Activated CD4-positive, alpha-beta memory T cell treated with anti-CD3 and anti-CD28 coated beads for 36 hours (primary cell): ENCODE measurements at regions not wholly inside any gene's neighbourhood (a gene's known extent, or its start where the extent isn't known, plus 50 kb on each side); places are given as distances from the start of the nearest gene placed in this dataset.

Source experiments
- CTCF ChIA-PET: fragments of 350-600 bp; sonication (Branson Sonifier 250); formaldehyde crosslinking; loops from one replicate; lab custom pipeline; 2021; ENCODE audit warnings: antibody characterized with exemption, inconsistent platforms; lab: Charles Lee
- POLR2A ChIA-PET: fragments of 350-600 bp; sonication (Branson Sonifier 250); formaldehyde crosslinking; loops from one replicate; lab custom pipeline; 2021; ENCODE audit warnings: antibody characterized with exemption; lab: Charles Lee
- DNase-seq: peaks from one replicate; pipeline ENCODE4 v3.0.0-alpha.2; 2020
- H3K27ac Mint-ChIP-seq: one replicate; pipeline ENCODE4 v1.8.0; 2021; ENCODE audit warnings: mixed read lengths
- H3K27me3 Mint-ChIP-seq: one replicate; pipeline ENCODE4 v1.8.0; 2021; ENCODE audit warnings: mixed read lengths
- H3K36me3 Mint-ChIP-seq: one replicate; pipeline ENCODE4 v1.8.0; 2021; ENCODE audit warnings: mixed read lengths
- H3K4me1 Mint-ChIP-seq: one replicate; pipeline ENCODE4 v1.8.0; 2021; ENCODE audit warnings: low read depth, mixed read lengths
- H3K4me3 Mint-ChIP-seq: one replicate; pipeline ENCODE4 v1.8.0; 2021; ENCODE audit warnings: mild to moderate bottlenecking, mixed read lengths
- H3K9me3 Mint-ChIP-seq: one replicate; pipeline ENCODE4 v1.8.0; 2021; ENCODE audit warnings: mixed read lengths
- intact Hi-C: fragments of 100-400 bp; cut with micrococcal nuclease; formaldehyde crosslinking; loops from one replicate; pipeline ENCODE4 v1.15.1; 2023

GRCh38 chr11:95301474-95301873, 70.5 kb upstream of the SESN3 start:
- ChIA-PET CTCF (interaction anchor here (0.5 to 1.0 kb wide), 2 partner anchors 11 to 404 kb away, joined by 3 read pairs; no protein-coding TSS in a partner anchor), POLR2A (no interaction called here)
- Mint-ChIP-seq H3K27me3 (no peaks in the 10 kb centered on the region), H3K9me3 (no peaks in the 10 kb centered on the region), H3K4me1 (peaks cover 24% of the 10 kb centered on the region), H3K4me3 (no peak overlapping the region), H3K27ac (no peak overlapping the region), H3K36me3 (no peaks in the 10 kb centered on the region)
- DNase-seq, result no peak
- intact Hi-C loops, result no loop called here

GRCh38 chr11:95299078-95299679, 68.2 kb upstream of the SESN3 start:
- H3K36me3 Mint-ChIP-seq, result no peaks in the 10 kb centered on the region
- H3K27ac Mint-ChIP-seq, result peak overlapping the region; percentile 50
- ChIA-PET POLR2A (no interaction called here), CTCF (interaction anchor here (0.9 to 1.5 kb wide), 2 partner anchors 145 to 406 kb away, joined by 3 read pairs; no protein-coding TSS in a partner anchor)
- peaks cover 24% of the 10 kb centered on the region for H3K4me1 Mint-ChIP-seq
- intact Hi-C loops, result no loop called here
- H3K27me3 Mint-ChIP-seq, result no peaks in the 10 kb centered on the region
- no peak for DNase-seq
- H3K4me3 Mint-ChIP-seq, result no peak overlapping the region
- H3K9me3 Mint-ChIP-seq, result no peaks in the 10 kb centered on the region

GRCh38 chr11:95297680-95298452, 66.9 kb upstream of the SESN3 start:
- H3K4me1 Mint-ChIP-seq, result peaks cover 24% of the 10 kb centered on the region
- intact Hi-C loops, result no loop called here
- CTCF ChIA-PET, result interaction anchor here (1.6 to 1.9 kb wide), 2 partner anchors 8 to 408 kb away, joined by 5 to 6 read pairs; no protein-coding TSS in a partner anchor
- POLR2A ChIA-PET, result no interaction called here
- DNase-seq, result no peak
- no peak overlapping the region for H3K27ac Mint-ChIP-seq
- no peaks in the 10 kb centered on the region for H3K9me3 Mint-ChIP-seq
- no peak overlapping the region for H3K4me3 Mint-ChIP-seq
- no peaks in the 10 kb centered on the region for H3K27me3 Mint-ChIP-seq
- H3K36me3 Mint-ChIP-seq, result no peaks in the 10 kb centered on the region

- H3K27ac Mint-ChIP-seq, result no peak overlapping the region
- DNase-seq, result no peak
- CTCF ChIA-PET, result interaction anchor here (1.6 to 1.9 kb wide), 2 partner anchors 9 to 409 kb away, joined by 5 to 6 read pairs; no protein-coding TSS in a partner anchor
- no peaks in the 10 kb centered on the region for H3K36me3 Mint-ChIP-seq
- H3K27me3 Mint-ChIP-seq, result no peaks in the 10 kb centered on the region
- no peak overlapping the region for H3K4me3 Mint-ChIP-seq
- intact Hi-C loops, result no loop called here
- peaks cover 24% of the 10 kb centered on the region for H3K4me1 Mint-ChIP-seq
- POLR2A ChIA-PET, result no interaction called here
- H3K9me3 Mint-ChIP-seq, result no peaks in the 10 kb centered on the region
Observed at GRCh38 chr11:95296621-95297025, 65.6 kb upstream of the SESN3 start.

- Mint-ChIP-seq H3K36me3 (no peaks in the 10 kb centered on the region), H3K4me3 (no peak overlapping the region), H3K4me1 (peaks cover 24% of the 10 kb centered on the region), H3K27ac (no peak overlapping the region), H3K9me3 (no peaks in the 10 kb centered on the region), H3K27me3 (no peaks in the 10 kb centered on the region)
- POLR2A ChIA-PET, result no interaction called here
- DNase-seq, result no peak
- intact Hi-C loops, result no loop called here
- CTCF ChIA-PET, result interaction anchor here (1.9 kb wide), 1 partner anchor 409 kb away, joined by 6 read pairs; no protein-coding TSS in a partner anchor
Observed at GRCh38 chr11:95296165-95296564, 65.2 kb upstream of the SESN3 start.

GRCh38 chr11:95295382-95296149, 64.6 kb upstream of the SESN3 start:
- Mint-ChIP-seq H3K27me3 (no peaks in the 10 kb centered on the region), H3K9me3 (no peaks in the 10 kb centered on the region), H3K4me1 (peaks cover 24% of the 10 kb centered on the region), H3K4me3 (no peak overlapping the region), H3K27ac (no peak overlapping the region), H3K36me3 (no peaks in the 10 kb centered on the region)
- CTCF ChIA-PET, result interaction anchor here (1.9 kb wide), 1 partner anchor 410 kb away, joined by 6 read pairs; no protein-coding TSS in a partner anchor
- POLR2A ChIA-PET, result no interaction called here
- intact Hi-C loops, result no loop called here
- DNase-seq, result no peak

- no peaks in the 10 kb centered on the region for H3K36me3 Mint-ChIP-seq
- H3K27me3 Mint-ChIP-seq, result no peaks in the 10 kb centered on the region
- intact Hi-C loops, result no loop called here
- POLR2A ChIA-PET, result no interaction called here
- H3K27ac Mint-ChIP-seq, result no peak overlapping the region
- H3K9me3 Mint-ChIP-seq, result no peaks in the 10 kb centered on the region
- no peak overlapping the region for H3K4me3 Mint-ChIP-seq
- CTCF ChIA-PET, result no interaction called here
- DNase-seq, result no peak
- peaks cover 21% of the 10 kb centered on the region for H3K4me1 Mint-ChIP-seq
Observed at GRCh38 chr11:95294701-95295100, 63.7 kb upstream of the SESN3 start.

- no peak overlapping the region for H3K27ac Mint-ChIP-seq
- no peak overlapping the region for H3K4me3 Mint-ChIP-seq
- DNase-seq, result no peak
- ChIA-PET POLR2A (no interaction called here), CTCF (no interaction called here)
- intact Hi-C loops, result no loop called here
- H3K9me3 Mint-ChIP-seq, result no peaks in the 10 kb centered on the region
- H3K27me3 Mint-ChIP-seq, result no peaks in the 10 kb centered on the region
- H3K36me3 Mint-ChIP-seq, result no peaks in the 10 kb centered on the region
- H3K4me1 Mint-ChIP-seq, result peaks cover 5% of the 10 kb centered on the region
Observed at GRCh38 chr11:95293116-95293515, 62.1 kb upstream of the SESN3 start.

GRCh38 chr11:95291946-95292345, 60.9 kb upstream of the SESN3 start:
- Mint-ChIP-seq H3K9me3 (no peaks in the 10 kb centered on the region), H3K4me3 (no peak overlapping the region), H3K27me3 (no peaks in the 10 kb centered on the region), H3K27ac (no peak overlapping the region), H3K36me3 (no peaks in the 10 kb centered on the region), H3K4me1 (no peaks in the 10 kb centered on the region)
- DNase-seq, result no peak
- ChIA-PET CTCF (no interaction called here), POLR2A (no interaction called here)
- intact Hi-C loops, result no loop called here

GRCh38 chr11:95289378-95290101, 58.5 kb upstream of the SESN3 start:
- Mint-ChIP-seq H3K27me3 (no peaks in the 10 kb centered on the region), H3K4me1 (peaks cover 3% of the 10 kb centered on the region), H3K4me3 (no peak overlapping the region), H3K27ac (no peak overlapping the region), H3K9me3 (no peaks in the 10 kb centered on the region), H3K36me3 (no peaks in the 10 kb centered on the region)
- ChIA-PET POLR2A (no interaction called here), CTCF (no interaction called here)
- intact Hi-C loops, result no loop called here
- no peak for DNase-seq

- intact Hi-C loops, result loop anchor here (2.0 kb wide), 1 partner anchor 30 kb away; no protein-coding TSS in a partner anchor
Observed at GRCh38 chr11:95284057-95285052, 53.4 kb upstream of the SESN3 start.

More at GRCh38 chr11:95284057-95285052, 53.4 kb upstream of the SESN3 start:
- DNase-seq, result no peak
- no peaks in the 10 kb centered on the region for H3K36me3 Mint-ChIP-seq
- H3K27ac Mint-ChIP-seq, result no peak overlapping the region
- no peaks in the 10 kb centered on the region for H3K9me3 Mint-ChIP-seq
- CTCF ChIA-PET, result no interaction called here
- H3K27me3 Mint-ChIP-seq, result no peaks in the 10 kb centered on the region
- H3K4me1 Mint-ChIP-seq, result peaks cover 10% of the 10 kb centered on the region
- no peak overlapping the region for H3K4me3 Mint-ChIP-seq
- POLR2A ChIA-PET, result no interaction called here
